Transverse colon (tissue), 4 donors: ENCODE measurements at regions not wholly inside any gene's neighbourhood (a gene's known extent, or its start where the extent isn't known, plus 50 kb on each side); places are given as distances from the start of the nearest gene placed in this dataset.
"Not testable (repeated sequence)": the region's sequence is repeated elsewhere in the genome, so short reads cannot be mapped to it uniquely, and the experiment has no call there.

Experiments
- DNase-seq: peaks from one replicate; pipeline ENCODE4 v3.0.0-alpha.2; 2019
- H3K27ac ChIP-seq, 4 donors: fragments of 200-600 bp; sonication (generic); 2 replicates each; pipeline ENCODE4 v1.5.1; 2016 to 2018; ENCODE audit warnings: inconsistent platforms in 4 of 4
- H3K27me3 ChIP-seq: fragments of 200-600 bp; sonication (generic); 2 replicates; pipeline ENCODE4 v1.5.1; 2017; ENCODE audit warnings: inconsistent platforms
- H3K36me3 ChIP-seq, 4 donors: fragments of 200-600 bp; sonication (generic); 2 replicates each; pipeline ENCODE4 v1.5.1; 2017 to 2019; ENCODE audit warnings: inconsistent platforms in 4 of 4
- H3K4me1 ChIP-seq, 4 donors: fragments of 200-600 bp; sonication (generic); 2 replicates each; pipeline ENCODE4 v1.5.1; 2017 to 2020; ENCODE audit warnings: inconsistent platforms in 4 of 4
- H3K4me3 ChIP-seq, 4 donors: fragments of 200-600 bp; sonication (generic); 1 replicate in 1 of 4; 2 replicates in 3 of 4; pipeline versions ENCODE4 v1.5.1 to v1.6.1; 2017 to 2019; ENCODE audit warnings: inconsistent platforms in 4 of 4
- H3K9me3 ChIP-seq, 2 donors: fragments of 200-600 bp; sonication (generic); 2 replicates each; pipeline ENCODE4 v1.5.1; 2017 to 2019; ENCODE audit warnings: inconsistent platforms in 2 of 2
- CTCF ChIP-seq, 5 experiments: fragments of 200-600 bp in 3 of 5; fragments of 450-650 bp in 2 of 5; sonication (generic) in 3 of 5; IDR thresholded peaks; 1 replicate in 2 of 5; 2 replicates in 3 of 5; pipeline ENCODE4 v1.5.1; 2016 to 2017; ENCODE audit warnings: antibody characterized with exemption in 5 of 5, inconsistent platforms in 3 of 5, mild to moderate bottlenecking in 2 of 5, moderate library complexity in 1 of 5
- EP300 ChIP-seq: sonication (generic); formaldehyde crosslinking; IDR thresholded peaks from one replicate; pipeline ENCODE4 v1.6.1; 2017; ENCODE audit warnings: antibody characterized with exemption, low read depth
- POLR2A ChIP-seq: fragments of 450-650 bp; IDR thresholded peaks from one replicate; pipeline ENCODE4 v1.6.1; 2016; ENCODE audit warnings: antibody characterized with exemption, mild to moderate bottlenecking, moderate library complexity
- POLR2AphosphoS5 ChIP-seq, 3 donors: sonication (generic); formaldehyde crosslinking; IDR thresholded peaks; one replicate each; pipeline ENCODE4 v1.6.1; 2016; ENCODE audit warnings: antibody characterized with exemption in 3 of 3
- WGBS, 2 donors: methylation state at CpG; one replicate each; pipeline ENCODE4 v1.1.5; 2018; ENCODE audit warnings: low coverage in 1 of 2; 5-methylcytosine and 5-hydroxymethylcytosine counted together
- in situ Hi-C, 4 donors: fragments of 200-750 bp; cut with MboI; loops; one replicate each; pipeline versions ENCODE4 v1.15.0 to v1.15.1; 2017; ENCODE audit warnings: low sequenced_read_pairs in 3 of 4, low pct_ligation_motif_present in 1 of 4, low pct_unique_long_range_greater_than_20kb in 1 of 4
- intact Hi-C: fragments of 100-400 bp; cut with DNase I; formaldehyde crosslinking; loops from one replicate; pipeline ENCODE4 v1.15.1; 2023; ENCODE audit warnings: low total_unique reads

- no peak overlapping the region for H3K27ac ChIP-seq
- H3K9me3 ChIP-seq = no peaks in the 10 kb centered on the region
- no peak for DNase-seq
- in situ Hi-C loops (no loop called here), intact Hi-C loops (no loop called here)
- H3K4me3 ChIP-seq = no peak overlapping the region
- no peaks in the 10 kb centered on the region for H3K36me3 ChIP-seq
- no peaks in the 10 kb centered on the region for H3K27me3 ChIP-seq
- TF ChIP-seq CTCF (IDR thresholded peaks at IDR 0.05) (no peak), POLR2AphosphoS5 (IDR thresholded peaks at IDR 0.05) (no peak), EP300 (no peak), POLR2A (no peak)
- no peaks in the 10 kb centered on the region for H3K4me1 ChIP-seq
- 51% methylated on average over 5 of the region's 5 CpGs; no CpG with 5 or more reads in 1 of the 2 donors for whole genome bisulfite sequencing, 2 donors
Observed at GRCh38 chrX:130560544-130560943, 158.8 kb downstream of the RBMX2 start.

- Histone ChIP-seq H3K27me3 (no peaks in the 10 kb centered on the region), H3K27ac (no peak overlapping the region), H3K4me1 (no peaks in the 10 kb centered on the region), H3K36me3 (no peaks in the 10 kb centered on the region), H3K4me3 (no peak overlapping the region), H3K9me3 (no peaks in the 10 kb centered on the region)
- no peak for DNase-seq
- intact Hi-C loops = no loop called here
- in situ Hi-C loops = no loop called here
- 77 to 100% methylated on average over 1 of the region's 1 CpG for WGBS, 2 donors
- TF ChIP-seq POLR2A (no peak), CTCF (IDR thresholded peaks at IDR 0.05) (no peak)
Observed at GRCh38 chrX:130561930-130562329, 160.1 kb downstream of the RBMX2 start.

- in situ Hi-C loops = no loop called here
- Histone ChIP-seq H3K27ac (no peak overlapping the region), H3K4me1 (no peaks in the 10 kb centered on the region), H3K27me3 (no peaks in the 10 kb centered on the region), H3K4me3 (no peak overlapping the region), H3K9me3 (no peaks in the 10 kb centered on the region), H3K36me3 (no peaks in the 10 kb centered on the region)
- no peak for DNase-seq
- intact Hi-C loops = no loop called here
- no peak for TF ChIP-seq POLR2AphosphoS5 (IDR thresholded peaks at IDR 0.05)
- no peak for TF ChIP-seq POLR2A
- no peak for TF ChIP-seq CTCF (IDR thresholded peaks at IDR 0.05)
- no peak for TF ChIP-seq EP300
- 74% methylated on average over 2 of the region's 2 CpGs; no CpG with 5 or more reads in 1 of the 2 donors for WGBS, 2 donors
Observed at GRCh38 chrX:130563476-130563875, 161.7 kb downstream of the RBMX2 start.

GRCh38 chrX:130566028-130566683 lies 164.4 kb downstream of the RBMX2 start:
- WGBS, 2 donors = 56% methylated on average over 4 of the region's 4 CpGs; no CpG with 5 or more reads in 1 of the 2 donors
- intact Hi-C loops = no loop called here
- Histone ChIP-seq H3K9me3 (no peaks in the 10 kb centered on the region), H3K4me3 (no peak overlapping the region), H3K4me1 (no peaks in the 10 kb centered on the region), H3K27me3 (no peaks in the 10 kb centered on the region), H3K36me3 (no peaks in the 10 kb centered on the region), H3K27ac (no peak overlapping the region)
- no peak for TF ChIP-seq POLR2A
- no peak for TF ChIP-seq CTCF (IDR thresholded peaks at IDR 0.05)
- no peak for TF ChIP-seq POLR2AphosphoS5 (IDR thresholded peaks at IDR 0.05)
- no peak for TF ChIP-seq EP300
- DNase-seq = no peak
- in situ Hi-C loops = no loop called here

DNA sequence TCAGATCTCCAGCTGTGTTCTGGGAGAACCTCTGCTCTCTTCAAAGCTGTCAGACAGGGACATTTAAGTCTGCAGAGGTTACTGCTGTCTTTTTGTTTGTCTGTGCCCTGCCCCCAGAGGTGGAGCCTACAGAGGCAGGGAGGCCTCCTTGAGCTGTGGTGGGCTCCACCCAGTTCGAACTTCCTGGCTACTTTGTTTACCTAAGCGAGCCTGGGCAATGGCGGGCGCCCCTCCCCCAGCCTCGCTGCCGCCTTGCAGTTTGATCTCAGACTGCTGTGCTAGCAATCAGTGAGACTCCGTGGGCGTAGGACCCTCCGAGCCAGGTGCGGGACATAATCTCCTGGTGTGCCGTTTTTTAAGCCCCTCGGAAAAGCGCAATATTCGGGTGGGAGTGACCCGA lies 171.2 kb downstream of the RBMX2 start:
- H3K36me3 ChIP-seq, intact Hi-C loops, H3K27me3 ChIP-seq, H3K4me1 ChIP-seq, in situ Hi-C loops, H3K27ac ChIP-seq, H3K4me3 ChIP-seq, DNase-seq, H3K9me3 ChIP-seq: not testable (repeated sequence)
- 88% methylated on average over 14 of the region's 15 CpGs; no CpG with 5 or more reads in 1 of the 2 donors for WGBS, 2 donors
